ENCODE measurements at regions not wholly inside any gene's neighbourhood (a gene's known extent, or its start where the extent isn't known, plus 50 kb on each side); places are given as distances from the start of the nearest gene placed in this dataset.

DNA sequence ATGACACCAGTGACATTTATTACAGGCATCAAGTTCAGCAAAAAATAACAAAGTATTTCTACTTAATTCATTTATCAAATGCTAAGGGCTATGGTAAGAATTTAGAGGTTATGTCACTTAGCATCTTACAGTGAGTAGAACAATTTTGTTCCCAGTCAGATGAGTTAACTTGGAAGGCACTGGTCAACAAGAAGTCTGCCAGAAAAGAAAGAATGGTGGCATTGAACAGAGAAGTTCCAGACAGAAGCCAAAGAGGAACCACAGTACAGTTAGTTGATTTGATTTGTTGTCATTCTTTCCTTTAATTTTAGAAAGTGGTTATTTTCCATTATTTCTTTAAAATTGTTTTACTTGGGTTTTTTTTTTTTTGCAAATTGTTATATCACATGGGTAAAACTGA lies 232.2 kb upstream of the PKN2 start:
- TF ChIP-seq, protein P1, sequence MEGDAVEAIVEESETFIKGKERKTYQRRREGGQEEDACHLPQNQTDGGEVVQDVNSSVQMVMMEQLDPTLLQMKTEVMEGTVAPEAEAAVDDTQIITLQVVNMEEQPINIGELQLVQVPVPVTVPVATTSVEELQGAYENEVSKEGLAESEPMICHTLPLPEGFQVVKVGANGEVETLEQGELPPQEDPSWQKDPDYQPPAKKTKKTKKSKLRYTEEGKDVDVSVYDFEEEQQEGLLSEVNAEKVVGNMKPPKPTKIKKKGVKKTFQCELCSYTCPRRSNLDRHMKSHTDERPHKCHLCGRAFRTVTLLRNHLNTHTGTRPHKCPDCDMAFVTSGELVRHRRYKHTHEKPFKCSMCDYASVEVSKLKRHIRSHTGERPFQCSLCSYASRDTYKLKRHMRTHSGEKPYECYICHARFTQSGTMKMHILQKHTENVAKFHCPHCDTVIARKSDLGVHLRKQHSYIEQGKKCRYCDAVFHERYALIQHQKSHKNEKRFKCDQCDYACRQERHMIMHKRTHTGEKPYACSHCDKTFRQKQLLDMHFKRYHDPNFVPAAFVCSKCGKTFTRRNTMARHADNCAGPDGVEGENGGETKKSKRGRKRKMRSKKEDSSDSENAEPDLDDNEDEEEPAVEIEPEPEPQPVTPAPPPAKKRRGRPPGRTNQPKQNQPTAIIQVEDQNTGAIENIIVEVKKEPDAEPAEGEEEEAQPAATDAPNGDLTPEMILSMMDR (IDR thresholded peaks at IDR 0.05) = no peak
- TF ChIP-seq POLR2A (IDR thresholded peaks at IDR 0.05) (no peak), EP300 (IDR thresholded peaks at IDR 0.05) (no peak)
